Lower lobe of right lung (tissue), 2 donors: ENCODE measurements at regions not wholly inside any gene's neighbourhood (a gene's known extent, or its start where the extent isn't known, plus 50 kb on each side); places are given as distances from the start of the nearest gene placed in this dataset.

Experiments
- ATAC-seq, 2 donors: fragments of 200-7000 bp; cut with Tn5 transposase; one replicate each; pipeline ENCODE4 v1.9.1; 2020 to 2022; ENCODE audit warnings: mild to moderate bottlenecking in 2 of 2, moderate library complexity in 2 of 2
- DNase-seq: peaks from one replicate; pipeline ENCODE4 v3.0.0-alpha.2; 2020
- H3K27ac ChIP-seq: fragments of 200-600 bp; one replicate; pipeline ENCODE4 v1.8.0; 2022
- H3K27me3 ChIP-seq: fragments of 200-600 bp; one replicate; pipeline ENCODE4 v1.8.0; 2022; ENCODE audit warnings: low read depth
- H3K36me3 ChIP-seq: fragments of 200-600 bp; one replicate; pipeline ENCODE4 v1.8.0; 2022; ENCODE audit warnings: mild to moderate bottlenecking
- H3K4me1 ChIP-seq: fragments of 200-600 bp; one replicate; pipeline ENCODE4 v1.8.0; 2022
- H3K4me3 ChIP-seq: fragments of 200-600 bp; one replicate; pipeline ENCODE4 v1.8.0; 2022; ENCODE audit warnings: mild to moderate bottlenecking
- H3K9me3 ChIP-seq: fragments of 200-600 bp; one replicate; pipeline ENCODE4 v1.8.0; 2022
- intact Hi-C: fragments of 100-400 bp; cut with DNase I; formaldehyde crosslinking; loops from one replicate; pipeline ENCODE4 v1.11.0; 2022
- TF ChIP-seq, protein P1 (sequence below): fragments of 200-600 bp; IDR thresholded peaks from one replicate; pipeline ENCODE4 v1.8.0; 2022; ENCODE audit warnings: antibody characterized with exemption, mild to moderate bottlenecking
- donor health status: DM: no; HTN: yes; CAD: no; lungs with severe emphysema.

DNA sequence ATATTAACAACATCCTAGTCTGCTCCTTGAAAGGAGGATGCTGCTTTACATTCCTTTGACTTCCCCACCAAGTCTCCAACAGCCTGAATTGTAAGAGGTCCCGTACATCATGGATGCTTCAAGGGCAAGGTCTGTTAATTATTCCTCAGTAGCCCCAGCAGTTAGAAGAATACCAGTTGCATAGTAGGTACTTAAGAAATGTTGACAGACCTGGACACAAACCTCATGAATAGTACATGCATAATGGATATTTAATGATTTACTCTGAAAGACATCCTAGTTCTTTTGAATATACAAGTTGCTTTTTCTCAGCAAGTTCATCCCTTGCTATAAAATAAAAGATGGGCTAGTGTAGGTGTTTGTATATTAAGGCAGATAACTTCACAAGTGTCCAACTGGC, 112.1 kb upstream of the DPYD start:
- DNase-seq (no peak), ATAC-seq (no peak)
- Histone ChIP-seq H3K4me3 (no peak overlapping the region), H3K9me3 (no peaks in the 10 kb centered on the region), H3K36me3 (no peaks in the 10 kb centered on the region), H3K27ac (no peak overlapping the region), H3K27me3 (peaks cover 4% of the 10 kb centered on the region), H3K4me1 (no peaks in the 10 kb centered on the region)
- TF ChIP-seq, protein P1, sequence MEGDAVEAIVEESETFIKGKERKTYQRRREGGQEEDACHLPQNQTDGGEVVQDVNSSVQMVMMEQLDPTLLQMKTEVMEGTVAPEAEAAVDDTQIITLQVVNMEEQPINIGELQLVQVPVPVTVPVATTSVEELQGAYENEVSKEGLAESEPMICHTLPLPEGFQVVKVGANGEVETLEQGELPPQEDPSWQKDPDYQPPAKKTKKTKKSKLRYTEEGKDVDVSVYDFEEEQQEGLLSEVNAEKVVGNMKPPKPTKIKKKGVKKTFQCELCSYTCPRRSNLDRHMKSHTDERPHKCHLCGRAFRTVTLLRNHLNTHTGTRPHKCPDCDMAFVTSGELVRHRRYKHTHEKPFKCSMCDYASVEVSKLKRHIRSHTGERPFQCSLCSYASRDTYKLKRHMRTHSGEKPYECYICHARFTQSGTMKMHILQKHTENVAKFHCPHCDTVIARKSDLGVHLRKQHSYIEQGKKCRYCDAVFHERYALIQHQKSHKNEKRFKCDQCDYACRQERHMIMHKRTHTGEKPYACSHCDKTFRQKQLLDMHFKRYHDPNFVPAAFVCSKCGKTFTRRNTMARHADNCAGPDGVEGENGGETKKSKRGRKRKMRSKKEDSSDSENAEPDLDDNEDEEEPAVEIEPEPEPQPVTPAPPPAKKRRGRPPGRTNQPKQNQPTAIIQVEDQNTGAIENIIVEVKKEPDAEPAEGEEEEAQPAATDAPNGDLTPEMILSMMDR, result no peak
- intact Hi-C loops, result no loop called here

DNA sequence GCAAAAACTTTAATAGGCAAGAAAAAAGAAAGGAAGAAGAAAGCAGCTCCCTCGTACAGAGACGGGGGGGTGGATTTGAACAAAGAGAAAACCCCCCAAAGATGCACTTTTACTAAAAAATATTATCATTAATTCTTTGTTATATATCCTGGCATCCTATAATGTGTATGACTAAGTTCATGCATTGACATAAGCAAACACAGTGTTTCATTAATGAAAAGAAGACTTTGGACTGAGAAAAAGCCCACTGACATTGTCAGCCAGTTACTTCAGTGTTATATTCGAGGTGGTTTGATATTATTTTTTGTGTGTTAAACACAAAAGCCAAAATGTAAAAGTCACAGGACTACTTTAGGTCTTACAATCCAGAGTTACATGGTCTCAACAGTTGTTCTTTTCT, 110.1 kb upstream of the DPYD start:
- no peaks in the 10 kb centered on the region for H3K27me3 ChIP-seq
- no peak overlapping the region for H3K4me3 ChIP-seq
- no peaks in the 10 kb centered on the region for H3K4me1 ChIP-seq
- H3K9me3 ChIP-seq, result no peaks in the 10 kb centered on the region
- H3K27ac ChIP-seq, result no peak overlapping the region
- TF ChIP-seq, protein P1, result no peak
- no peak for ATAC-seq
- no peaks in the 10 kb centered on the region for H3K36me3 ChIP-seq
- intact Hi-C loops, result no loop called here
- DNase-seq, result no peak

DNA sequence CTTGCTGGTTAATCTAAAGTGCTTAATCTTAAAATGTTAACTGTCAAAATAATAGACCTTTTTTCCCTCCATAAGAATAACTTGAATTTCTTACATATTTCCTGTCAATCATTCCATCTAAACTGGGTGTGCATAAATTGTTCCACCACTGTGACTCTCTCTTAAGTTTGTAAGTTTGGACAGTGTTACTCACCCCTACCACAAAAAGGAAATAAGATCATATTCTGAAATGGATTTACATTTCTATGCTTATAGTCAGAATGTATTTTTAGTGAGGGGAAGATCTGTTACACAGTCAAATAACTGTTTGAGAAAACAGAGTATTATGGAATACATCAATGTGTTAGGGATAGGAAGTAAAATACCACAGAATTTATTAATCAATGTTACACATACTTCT, 109.6 kb upstream of the DPYD start:
- Histone ChIP-seq H3K4me3 (no peak overlapping the region), H3K9me3 (no peaks in the 10 kb centered on the region), H3K36me3 (no peaks in the 10 kb centered on the region), H3K4me1 (no peaks in the 10 kb centered on the region), H3K27me3 (no peaks in the 10 kb centered on the region), H3K27ac (no peak overlapping the region)
- ATAC-seq (no peak), DNase-seq (no peak)
- TF ChIP-seq, protein P1, result no peak
- intact Hi-C loops, result no loop called here

DNA sequence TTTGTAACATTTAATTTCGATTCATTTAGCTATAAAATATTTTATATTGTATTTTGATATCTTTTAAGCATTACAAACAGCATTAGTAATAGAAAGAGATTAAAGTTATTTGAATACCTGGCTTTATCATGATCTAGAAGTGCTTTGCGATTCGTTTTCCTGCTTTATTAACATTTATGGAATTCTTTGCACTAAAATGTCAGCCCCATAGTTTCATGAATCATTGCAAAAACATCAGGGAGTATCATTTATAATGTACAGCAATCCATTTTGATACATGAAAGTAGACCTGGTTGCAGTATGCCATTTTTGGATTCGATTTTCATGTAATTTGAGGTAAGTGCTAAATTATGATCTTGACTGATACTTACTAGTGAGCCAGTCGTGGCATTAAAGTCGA, 108.0 kb upstream of the DPYD start:
- ATAC-seq, result no peak
- intact Hi-C loops, result no loop called here
- no peaks in the 10 kb centered on the region for H3K36me3 ChIP-seq
- no peak overlapping the region for H3K4me3 ChIP-seq
- no peaks in the 10 kb centered on the region for H3K27me3 ChIP-seq
- no peaks in the 10 kb centered on the region for H3K4me1 ChIP-seq
- no peaks in the 10 kb centered on the region for H3K9me3 ChIP-seq
- H3K27ac ChIP-seq, result no peak overlapping the region
- DNase-seq, result no peak
- TF ChIP-seq, protein P1, result no peak

DNA sequence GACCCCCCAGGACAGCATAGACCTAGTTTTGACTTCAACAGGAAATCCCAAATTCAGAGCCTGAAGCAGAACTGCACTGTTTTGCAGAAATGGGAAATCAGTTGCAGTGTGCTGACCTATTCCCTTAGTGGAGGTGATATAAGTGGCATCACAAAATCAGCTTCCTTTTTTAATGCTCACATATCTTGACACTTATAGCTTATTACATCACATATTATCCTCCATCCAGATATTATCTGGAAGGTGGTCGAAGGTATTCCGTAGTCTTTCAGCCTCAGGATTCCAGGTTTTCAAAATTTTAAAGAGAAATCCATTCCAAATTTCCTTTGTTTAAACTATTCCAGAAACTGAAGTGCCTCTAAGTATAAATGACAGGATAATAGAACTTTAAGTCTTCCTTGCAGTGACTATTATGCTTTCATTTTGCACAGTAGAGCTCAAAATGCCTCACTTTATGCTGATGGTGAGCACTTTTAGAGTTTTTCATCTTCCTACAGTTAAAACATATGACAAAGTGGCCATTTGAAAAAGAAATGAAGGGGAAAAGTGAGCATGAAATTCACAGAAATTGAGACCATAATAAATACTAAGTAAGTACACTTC, 106.4 kb upstream of the DPYD start:
- Histone ChIP-seq H3K36me3 (no peaks in the 10 kb centered on the region), H3K4me3 (no peak overlapping the region), H3K27me3 (no peaks in the 10 kb centered on the region), H3K4me1 (no peaks in the 10 kb centered on the region), H3K9me3 (no peaks in the 10 kb centered on the region), H3K27ac (no peak overlapping the region)
- intact Hi-C loops, result no loop called here
- TF ChIP-seq, protein P1, result no peak
- DNase-seq (no peak), ATAC-seq (no peak)

DNA sequence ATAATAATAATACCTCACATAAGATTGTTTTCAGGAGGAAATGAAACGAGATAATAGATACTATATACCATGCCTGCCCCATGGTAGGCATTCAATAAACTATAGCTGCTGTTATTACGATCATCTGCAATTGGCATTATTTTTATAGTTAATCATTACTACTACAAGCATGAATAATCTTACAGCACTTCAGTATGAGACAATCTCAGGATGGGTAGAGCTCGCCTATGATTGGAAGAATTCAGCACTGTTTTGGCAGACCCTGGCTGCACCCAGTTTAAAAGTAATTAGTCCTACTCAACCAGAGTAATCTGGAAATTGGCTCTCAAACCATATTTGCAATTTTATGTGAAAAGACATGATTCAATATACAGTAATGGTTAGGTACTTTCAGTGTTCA, 105.0 kb upstream of the DPYD start:
- ATAC-seq, result no peak
- Histone ChIP-seq H3K36me3 (no peaks in the 10 kb centered on the region), H3K27me3 (no peaks in the 10 kb centered on the region), H3K9me3 (no peaks in the 10 kb centered on the region), H3K4me1 (no peaks in the 10 kb centered on the region), H3K27ac (no peak overlapping the region), H3K4me3 (no peak overlapping the region)
- no peak for DNase-seq
- intact Hi-C loops, result no loop called here
- TF ChIP-seq, protein P1, result no peak
